ENCODE measurements at regions not wholly inside any gene's neighbourhood (a gene's known extent, or its start where the extent isn't known, plus 50 kb on each side); places are given as distances from the start of the nearest gene placed in this dataset.

DNA sequence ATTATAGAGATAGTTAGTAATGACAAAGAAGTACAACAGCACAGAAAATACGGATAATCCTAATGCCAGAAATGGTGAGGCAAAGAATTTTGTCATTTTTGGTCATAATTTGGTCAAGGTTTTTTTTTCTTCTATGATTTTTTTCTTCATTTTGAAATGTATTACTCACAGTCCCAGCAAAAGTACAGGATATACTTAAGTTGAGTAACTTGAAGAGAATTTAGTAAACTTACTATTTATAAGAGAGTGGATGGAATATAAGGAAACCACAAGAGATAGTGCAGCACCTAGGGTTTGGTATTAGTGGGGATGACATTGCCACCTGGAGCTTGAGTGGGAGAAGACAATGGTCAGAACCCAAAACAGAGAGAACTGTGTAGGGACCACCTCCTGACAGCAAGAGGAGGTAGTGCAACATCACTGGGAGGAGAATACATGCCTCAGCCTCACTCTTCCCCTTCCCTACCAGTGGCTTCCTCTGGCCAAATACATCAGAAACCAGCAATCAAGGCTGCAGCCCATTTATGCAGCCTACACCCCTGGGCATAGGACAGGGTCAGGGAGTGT is 434.5 kb upstream of the TRPC7 start:
- no peaks in the 10 kb centered on the region for H3K36me3 Mint-ChIP-seq (ENCODE audit: insufficient read depth)
- H3K9me3 Mint-ChIP-seq = peaks cover 3 to 5% of the 10 kb centered on the region in 2 donors
- no peaks in the 10 kb centered on the region for H3K4me1 Mint-ChIP-seq (ENCODE audit: low read depth in 2 of 2)
- H3K27ac Mint-ChIP-seq = no peak overlapping the region
- no peak overlapping the region for H3K4me3 Mint-ChIP-seq
- no peaks in the 10 kb centered on the region for H3K27me3 Mint-ChIP-seq
- DNase-seq (no peak), ATAC-seq (replicated peaks) (no peak)

DNA sequence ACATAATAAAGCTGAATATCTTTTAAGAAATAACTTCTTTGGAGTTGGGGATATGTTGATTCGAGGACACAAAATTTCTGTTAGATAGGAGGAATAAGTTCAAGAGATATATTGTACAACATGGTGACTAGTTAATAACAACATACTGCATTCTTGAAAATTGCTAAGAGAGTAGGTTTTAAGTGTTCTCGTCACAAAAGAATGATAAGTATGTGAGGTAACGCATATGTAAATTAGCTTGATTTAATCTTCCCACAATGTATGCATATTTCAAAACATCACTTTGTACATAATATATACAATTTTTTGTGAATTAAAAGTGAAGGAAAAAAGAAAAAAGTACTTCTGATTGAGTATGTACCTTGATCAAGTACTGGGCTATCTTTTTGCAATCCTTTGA is 428.0 kb upstream of the TRPC7 start:
- DNase-seq (no peak), ATAC-seq (replicated peaks) (no peak)
- Mint-ChIP-seq H3K4me1 (ENCODE audit: low read depth in 2 of 2) (no peaks in the 10 kb centered on the region), H3K27ac (no peak overlapping the region), H3K36me3 (ENCODE audit: insufficient read depth) (no peaks in the 10 kb centered on the region), H3K9me3 (peaks cover 3 to 6% of the 10 kb centered on the region in 2 donors), H3K4me3 (no peak overlapping the region), H3K27me3 (peaks cover 0 to 10% of the 10 kb centered on the region in 2 donors)

DNA sequence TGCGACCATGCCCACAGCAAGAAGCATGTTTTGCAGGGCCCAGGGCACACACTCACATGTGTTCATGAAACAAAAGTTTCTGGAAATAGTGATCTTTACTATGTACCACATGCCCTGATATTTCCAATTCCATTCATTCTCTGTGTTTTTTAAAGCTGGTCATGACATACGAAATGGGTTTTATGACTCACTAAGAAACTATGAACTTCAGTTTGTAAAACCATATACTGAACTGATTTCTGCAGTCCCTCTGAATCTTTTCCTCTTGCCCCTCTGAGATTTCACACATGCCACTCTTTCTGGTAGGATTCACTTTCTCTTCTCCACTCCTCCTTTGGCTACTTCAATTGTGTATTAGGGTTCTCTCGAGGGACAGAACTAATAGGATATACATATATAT is 416.1 kb upstream of the TRPC7 start:
- DNase-seq (no peak), ATAC-seq (replicated peaks) (no peak)
- Mint-ChIP-seq H3K27me3 (peaks cover 0 to 9% of the 10 kb centered on the region in 2 donors), H3K4me3 (no peak overlapping the region), H3K9me3 (peaks cover 0 to 8% of the 10 kb centered on the region in 2 donors), H3K36me3 (ENCODE audit: insufficient read depth) (no peaks in the 10 kb centered on the region), H3K27ac (no peak overlapping the region), H3K4me1 (ENCODE audit: low read depth in 2 of 2) (no peaks in the 10 kb centered on the region)

DNA sequence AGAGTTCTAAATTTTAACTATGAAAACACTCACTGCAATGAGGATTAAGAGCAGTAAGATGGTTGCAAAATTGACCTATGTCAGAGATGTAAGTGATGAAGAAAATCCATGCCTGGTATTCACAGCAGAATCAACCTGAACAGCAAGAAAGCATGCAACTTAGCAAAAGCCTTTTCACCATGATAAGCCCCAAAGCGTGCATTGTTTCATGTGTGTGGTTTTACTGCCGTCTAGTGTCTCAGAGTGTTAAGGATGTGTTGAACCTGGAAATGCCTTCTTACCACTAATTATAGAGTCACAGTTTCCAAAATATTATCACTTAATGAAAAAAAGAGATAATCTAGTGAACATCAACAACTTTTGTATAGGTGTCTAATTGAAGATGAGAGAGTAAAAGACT is 415.2 kb upstream of the TRPC7 start:
- H3K27ac Mint-ChIP-seq = no peak overlapping the region

DNA sequence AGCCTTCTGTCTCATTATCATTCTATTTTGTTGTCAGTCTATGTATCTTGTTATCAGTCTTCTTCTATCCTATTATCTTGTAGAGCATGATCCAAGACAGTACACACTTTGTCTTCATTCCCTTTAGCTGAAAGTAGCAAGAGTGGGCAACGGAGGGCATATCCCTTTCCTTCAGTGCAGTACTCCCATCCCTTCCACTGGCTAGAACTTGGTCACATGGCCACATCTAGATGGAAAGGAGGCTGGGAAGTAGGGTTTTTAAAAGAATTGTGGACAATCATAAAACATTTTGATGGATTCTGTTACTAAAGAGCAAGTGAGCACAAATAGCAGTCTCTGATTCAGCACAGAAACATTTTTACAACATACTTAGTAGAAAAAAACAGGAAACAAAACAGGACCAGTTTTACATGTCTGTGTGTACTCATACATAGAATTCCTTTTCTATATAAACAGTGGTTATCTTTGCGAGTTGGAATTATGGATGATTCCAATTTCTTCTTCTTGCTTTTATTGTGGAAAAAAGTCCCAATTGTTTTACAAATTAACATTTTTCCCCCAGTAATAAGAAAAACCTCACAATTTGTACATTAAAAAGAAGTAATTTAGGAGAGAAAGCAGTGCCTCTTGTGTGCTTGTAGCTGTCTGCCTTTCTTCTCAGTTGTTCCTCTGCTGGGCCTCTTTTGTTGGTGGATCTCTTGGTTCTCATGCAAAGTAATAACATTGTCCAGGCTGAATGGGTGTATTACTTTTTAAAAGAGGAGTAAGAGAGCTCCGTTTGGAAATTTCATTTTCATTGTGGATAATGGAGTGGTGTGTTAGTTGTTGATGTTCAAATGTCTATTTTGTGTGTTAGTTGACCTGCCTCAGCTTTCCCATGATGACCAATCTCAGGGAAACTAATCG is 410.9 kb upstream of the TRPC7 start:
- no peak overlapping the region for H3K27ac Mint-ChIP-seq
- H3K4me1 Mint-ChIP-seq (ENCODE audit: low read depth in 2 of 2) = peaks cover 0 to 2% of the 10 kb centered on the region in 2 donors
- no peak overlapping the region for H3K4me3 Mint-ChIP-seq
- no peaks in the 10 kb centered on the region for H3K36me3 Mint-ChIP-seq (ENCODE audit: insufficient read depth)
- no peaks in the 10 kb centered on the region for H3K9me3 Mint-ChIP-seq
- ATAC-seq (replicated peaks) = no peak
- peaks cover 0 to 6% of the 10 kb centered on the region in 2 donors for H3K27me3 Mint-ChIP-seq
- DNase-seq = no peak

More for the DNA sequence above, 415.2 kb upstream of the TRPC7 start:
- peaks cover 0 to 9% of the 10 kb centered on the region in 2 donors for H3K27me3 Mint-ChIP-seq
- peaks cover 0 to 2% of the 10 kb centered on the region in 2 donors for H3K4me1 Mint-ChIP-seq (ENCODE audit: low read depth in 2 of 2)
- DNase-seq = no peak
- H3K4me3 Mint-ChIP-seq = no peak overlapping the region
- peaks cover 0 to 8% of the 10 kb centered on the region in 2 donors for H3K9me3 Mint-ChIP-seq
- no peak for ATAC-seq (replicated peaks)
- no peaks in the 10 kb centered on the region for H3K36me3 Mint-ChIP-seq (ENCODE audit: insufficient read depth)

DNA sequence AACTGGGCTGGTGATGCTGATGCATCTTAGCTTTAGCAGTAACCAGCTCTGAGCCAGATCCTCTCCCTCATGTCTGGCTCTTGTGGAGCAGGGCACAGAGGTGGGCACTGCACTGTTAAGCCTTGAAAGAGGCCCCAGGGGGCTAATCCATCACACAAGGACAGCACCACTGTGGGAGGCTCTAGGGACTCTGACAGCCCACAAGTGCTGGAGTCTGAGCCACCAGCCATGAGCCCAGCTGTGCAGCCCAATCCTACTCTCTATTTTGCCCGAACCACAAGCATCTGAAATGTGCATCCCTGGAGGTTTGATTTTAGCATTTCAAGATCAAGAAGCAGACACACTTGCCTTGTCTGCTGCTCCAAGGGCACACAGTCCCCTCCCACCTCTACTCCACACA is 407.1 kb upstream of the TRPC7 start:
- H3K27ac Mint-ChIP-seq = no peak overlapping the region
- peaks cover 0 to 2% of the 10 kb centered on the region in 2 donors for H3K4me1 Mint-ChIP-seq (ENCODE audit: low read depth in 2 of 2)

DNA sequence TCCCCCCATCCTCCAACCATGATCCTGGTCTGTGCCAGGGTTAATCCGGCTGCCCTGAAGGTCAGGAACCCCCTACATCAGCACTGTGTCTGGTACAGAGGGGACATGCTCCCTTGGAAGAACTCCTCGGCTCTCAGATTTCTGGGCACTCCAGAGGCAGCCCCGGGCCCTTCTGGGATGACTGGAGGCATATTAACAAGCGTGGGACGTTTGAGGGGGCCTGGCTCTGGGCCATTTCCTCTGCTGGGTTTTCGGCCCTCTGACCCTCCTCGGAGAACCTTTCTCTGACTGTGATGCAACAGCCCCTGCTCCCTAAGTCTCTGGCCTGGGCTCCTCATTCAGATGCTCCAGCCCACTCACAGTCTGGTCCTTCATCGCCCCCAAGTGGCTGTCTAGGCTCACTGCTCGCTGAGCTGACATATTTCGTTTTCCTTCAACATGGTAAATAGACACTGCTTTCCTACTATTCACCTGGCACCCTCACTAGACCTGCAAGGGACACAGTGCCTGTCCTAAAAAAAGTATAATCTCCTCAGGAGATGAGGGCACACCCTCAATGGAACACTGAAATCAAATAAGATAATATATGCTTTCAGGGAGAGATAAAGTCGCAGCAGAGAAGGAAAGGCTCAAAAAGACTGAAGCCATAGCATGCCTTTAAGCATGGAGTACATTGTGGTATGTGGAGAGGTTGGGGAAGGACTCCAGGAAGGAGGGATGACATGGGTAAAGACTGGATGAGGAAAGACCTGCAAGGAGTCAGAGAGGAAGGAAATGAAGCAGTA is 404.7 kb upstream of the TRPC7 start:
- ATAC-seq (replicated peaks) (peak; percentile 47), DNase-seq (peak; percentile 12 to 41 (median 18))
- no peak overlapping the region for H3K27ac Mint-ChIP-seq
- no peak overlapping the region for H3K4me3 Mint-ChIP-seq
- H3K4me1 Mint-ChIP-seq (ENCODE audit: low read depth in 2 of 2) = no peaks in the 10 kb centered on the region
- H3K27me3 Mint-ChIP-seq = peaks cover 0 to 6% of the 10 kb centered on the region in 2 donors
- no peaks in the 10 kb centered on the region for H3K36me3 Mint-ChIP-seq (ENCODE audit: insufficient read depth)
- H3K9me3 Mint-ChIP-seq = no peaks in the 10 kb centered on the region

More for the DNA sequence above, 407.1 kb upstream of the TRPC7 start:
- DNase-seq (no peak), ATAC-seq (replicated peaks) (no peak)
- H3K9me3 Mint-ChIP-seq = no peaks in the 10 kb centered on the region
- no peak overlapping the region for H3K4me3 Mint-ChIP-seq
- H3K27me3 Mint-ChIP-seq = peaks cover 0 to 6% of the 10 kb centered on the region in 2 donors
- no peaks in the 10 kb centered on the region for H3K36me3 Mint-ChIP-seq (ENCODE audit: insufficient read depth)

DNA sequence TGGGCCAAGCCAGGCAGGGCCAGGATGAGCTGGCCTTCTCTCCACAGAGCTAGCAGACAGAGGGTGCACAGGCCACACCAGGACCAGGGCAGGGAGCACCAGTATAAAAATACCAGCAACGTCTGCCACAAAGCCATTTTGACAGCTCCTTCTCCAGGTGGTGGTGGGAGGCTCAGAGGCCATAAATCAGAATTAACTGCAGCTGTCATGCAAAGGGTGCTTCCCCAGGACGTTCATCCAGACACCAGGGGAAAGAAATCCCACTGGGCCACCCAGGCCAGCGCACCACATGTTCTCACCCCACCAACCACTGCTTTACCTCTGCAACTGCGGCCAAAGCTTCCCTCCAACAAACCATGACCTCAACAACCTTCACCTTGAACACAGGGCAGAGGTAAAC is 403.7 kb upstream of the TRPC7 start:
- H3K36me3 Mint-ChIP-seq (ENCODE audit: insufficient read depth) = no peaks in the 10 kb centered on the region
- no peaks in the 10 kb centered on the region for H3K9me3 Mint-ChIP-seq
- ATAC-seq (replicated peaks) = no peak
- no peak overlapping the region for H3K27ac Mint-ChIP-seq
- peaks cover 0 to 6% of the 10 kb centered on the region in 2 donors for H3K27me3 Mint-ChIP-seq
- DNase-seq = no peak
- H3K4me3 Mint-ChIP-seq = no peak overlapping the region
- no peaks in the 10 kb centered on the region for H3K4me1 Mint-ChIP-seq (ENCODE audit: low read depth in 2 of 2)

DNA sequence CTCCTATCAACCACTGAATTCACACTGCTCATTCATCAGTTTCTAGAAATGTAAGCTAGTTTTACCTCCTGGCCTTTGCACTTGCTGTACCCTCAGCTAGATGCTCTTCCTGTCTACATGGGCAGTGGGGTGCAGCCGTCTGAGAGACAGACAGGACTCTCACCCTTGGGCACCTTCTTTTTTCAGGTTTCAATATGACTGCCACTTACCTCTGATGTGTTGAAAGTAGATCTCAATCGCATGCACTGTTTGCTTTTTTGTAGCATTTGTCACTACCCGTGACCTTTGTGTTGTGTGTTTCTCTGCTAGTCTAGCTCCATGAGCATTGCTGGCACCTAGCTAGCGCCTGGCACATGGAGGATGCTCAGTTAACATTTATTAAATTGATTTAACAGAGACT is 403.1 kb upstream of the TRPC7 start:
- Mint-ChIP-seq H3K4me3 (no peak overlapping the region), H3K9me3 (no peaks in the 10 kb centered on the region), H3K36me3 (ENCODE audit: insufficient read depth) (no peaks in the 10 kb centered on the region), H3K27me3 (peaks cover 0 to 6% of the 10 kb centered on the region in 2 donors), H3K27ac (no peak overlapping the region), H3K4me1 (ENCODE audit: low read depth in 2 of 2) (no peaks in the 10 kb centered on the region)
- ATAC-seq (replicated peaks) (no peak), DNase-seq (no peak)

DNA sequence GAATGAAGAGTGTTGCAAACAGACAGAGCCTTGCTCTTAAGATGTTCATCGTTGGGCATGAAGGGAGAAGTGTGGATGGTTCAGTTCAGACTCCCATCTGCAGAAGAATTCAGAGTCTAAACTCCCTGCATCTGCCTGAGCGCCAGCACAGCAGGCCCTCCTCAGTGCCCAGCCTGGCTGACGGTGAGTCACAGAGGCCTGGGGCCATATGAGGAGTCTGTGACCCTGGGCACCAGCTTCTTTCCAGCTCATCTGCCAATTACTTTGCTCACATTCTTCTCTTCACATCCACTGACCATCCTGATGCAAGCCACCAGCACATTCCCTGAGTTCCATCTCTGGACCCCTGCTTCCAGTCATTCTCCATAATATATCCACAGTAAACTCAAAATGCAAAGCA is 401.1 kb upstream of the TRPC7 start:
- ATAC-seq (replicated peaks) = no peak
- no peaks in the 10 kb centered on the region for H3K27me3 Mint-ChIP-seq
- no peaks in the 10 kb centered on the region for H3K4me1 Mint-ChIP-seq (ENCODE audit: low read depth in 2 of 2)
- H3K4me3 Mint-ChIP-seq = no peak overlapping the region
- no peak for DNase-seq
- no peak overlapping the region for H3K27ac Mint-ChIP-seq
- H3K36me3 Mint-ChIP-seq (ENCODE audit: insufficient read depth) = no peaks in the 10 kb centered on the region
- no peaks in the 10 kb centered on the region for H3K9me3 Mint-ChIP-seq

DNA sequence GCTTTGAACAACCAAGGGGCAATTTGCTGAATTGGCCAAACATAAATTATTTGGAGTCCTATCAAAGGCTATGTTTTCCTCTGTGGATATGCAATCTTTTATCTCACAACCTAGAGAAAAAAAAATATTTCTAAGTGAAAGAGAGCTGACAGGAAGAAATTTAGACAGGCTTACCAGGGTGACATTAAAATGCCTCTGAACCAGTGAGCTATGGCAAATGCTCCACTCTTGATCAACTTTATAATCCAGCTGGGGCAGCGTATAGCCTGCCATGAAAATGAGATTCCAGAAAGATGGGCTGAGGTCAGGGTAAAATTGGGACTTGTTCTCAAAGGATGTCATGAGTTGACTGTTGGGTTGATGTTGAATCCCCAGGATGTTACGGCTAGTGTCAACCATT is 399.3 kb upstream of the TRPC7 start:
- Mint-ChIP-seq H3K4me1 (ENCODE audit: low read depth in 2 of 2) (no peaks in the 10 kb centered on the region), H3K4me3 (no peak overlapping the region), H3K27me3 (no peaks in the 10 kb centered on the region), H3K27ac (no peak overlapping the region), H3K36me3 (ENCODE audit: insufficient read depth) (no peaks in the 10 kb centered on the region), H3K9me3 (no peaks in the 10 kb centered on the region)
- DNase-seq (no peak), ATAC-seq (replicated peaks) (no peak)

DNA sequence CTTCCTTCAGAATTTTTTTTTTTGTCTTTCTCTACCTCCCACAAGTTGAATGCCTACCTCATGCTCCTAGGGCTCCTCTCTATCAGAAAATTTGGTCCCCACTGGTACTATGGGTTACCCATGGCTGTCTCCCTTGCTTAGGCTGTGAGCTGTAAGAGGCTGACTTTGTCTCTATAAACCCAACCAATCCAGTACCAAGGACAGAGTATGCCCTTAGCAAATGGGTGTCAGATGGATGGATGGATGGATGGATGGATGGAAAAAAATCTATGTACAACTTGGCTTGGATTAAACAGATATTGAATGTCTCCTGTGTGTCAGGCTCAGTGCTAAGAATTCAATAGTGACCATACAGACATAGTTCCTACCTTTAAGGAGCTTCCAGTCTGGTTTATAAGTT is 398.2 kb upstream of the TRPC7 start:
- no peaks in the 10 kb centered on the region for H3K27me3 Mint-ChIP-seq
- no peak for DNase-seq
- H3K9me3 Mint-ChIP-seq = no peaks in the 10 kb centered on the region
- H3K4me3 Mint-ChIP-seq = no peak overlapping the region
- ATAC-seq (replicated peaks) = no peak
- H3K36me3 Mint-ChIP-seq (ENCODE audit: insufficient read depth) = no peaks in the 10 kb centered on the region
- no peaks in the 10 kb centered on the region for H3K4me1 Mint-ChIP-seq (ENCODE audit: low read depth in 2 of 2)
- H3K27ac Mint-ChIP-seq = no peak overlapping the region

DNA sequence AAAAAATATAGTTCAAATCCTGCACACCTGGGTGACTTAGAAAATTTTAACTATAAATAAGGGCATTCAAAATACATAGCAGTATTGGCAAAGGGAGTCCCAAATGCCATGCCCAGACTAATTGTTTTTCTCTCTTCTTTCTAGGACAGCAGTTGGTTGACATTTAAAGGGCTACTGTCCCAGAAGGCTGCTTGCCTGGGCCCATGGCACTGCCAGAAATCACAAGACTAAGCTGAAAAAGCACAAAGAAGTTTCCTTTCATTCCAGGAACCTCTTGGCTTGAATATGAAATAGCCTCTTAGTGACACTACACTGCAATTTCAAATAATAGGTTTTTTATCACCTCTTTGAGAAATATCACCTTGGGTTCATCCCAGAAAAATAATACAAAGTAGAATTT is 388.9 kb upstream of the TRPC7 start:
- Mint-ChIP-seq H3K9me3 (no peaks in the 10 kb centered on the region), H3K27ac (no peak overlapping the region), H3K27me3 (peaks cover 0 to 11% of the 10 kb centered on the region in 2 donors), H3K4me3 (no peak overlapping the region), H3K4me1 (ENCODE audit: low read depth in 2 of 2) (no peaks in the 10 kb centered on the region), H3K36me3 (ENCODE audit: insufficient read depth) (no peaks in the 10 kb centered on the region)
- ATAC-seq (replicated peaks) (no peak), DNase-seq (no peak)

All from effector memory CD8-positive, alpha-beta T cell (primary cell).